Lower lobe of right lung (tissue), 2 donors: ENCODE measurements at regions not wholly inside any gene's neighbourhood (a gene's known extent, or its start where the extent isn't known, plus 50 kb on each side); places are given as distances from the start of the nearest gene placed in this dataset.

Experiments
- ATAC-seq, 2 donors: fragments of 200-7000 bp; cut with Tn5 transposase; one replicate each; pipeline ENCODE4 v1.9.1; 2020 to 2022; ENCODE audit warnings: mild to moderate bottlenecking in 2 of 2, moderate library complexity in 2 of 2
- DNase-seq: peaks from one replicate; pipeline ENCODE4 v3.0.0-alpha.2; 2020
- H3K27ac ChIP-seq: fragments of 200-600 bp; one replicate; pipeline ENCODE4 v1.8.0; 2022
- H3K27me3 ChIP-seq: fragments of 200-600 bp; one replicate; pipeline ENCODE4 v1.8.0; 2022; ENCODE audit warnings: low read depth
- H3K36me3 ChIP-seq: fragments of 200-600 bp; one replicate; pipeline ENCODE4 v1.8.0; 2022; ENCODE audit warnings: mild to moderate bottlenecking
- H3K4me1 ChIP-seq: fragments of 200-600 bp; one replicate; pipeline ENCODE4 v1.8.0; 2022
- H3K4me3 ChIP-seq: fragments of 200-600 bp; one replicate; pipeline ENCODE4 v1.8.0; 2022; ENCODE audit warnings: mild to moderate bottlenecking
- H3K9me3 ChIP-seq: fragments of 200-600 bp; one replicate; pipeline ENCODE4 v1.8.0; 2022
- intact Hi-C: fragments of 100-400 bp; cut with DNase I; formaldehyde crosslinking; loops from one replicate; pipeline ENCODE4 v1.11.0; 2022
- TF ChIP-seq, protein P1 (sequence below): fragments of 200-600 bp; IDR thresholded peaks from one replicate; pipeline ENCODE4 v1.8.0; 2022; ENCODE audit warnings: antibody characterized with exemption, mild to moderate bottlenecking
- donor health status: DM: no; HTN: yes; CAD: no; lungs with severe emphysema.

DNA sequence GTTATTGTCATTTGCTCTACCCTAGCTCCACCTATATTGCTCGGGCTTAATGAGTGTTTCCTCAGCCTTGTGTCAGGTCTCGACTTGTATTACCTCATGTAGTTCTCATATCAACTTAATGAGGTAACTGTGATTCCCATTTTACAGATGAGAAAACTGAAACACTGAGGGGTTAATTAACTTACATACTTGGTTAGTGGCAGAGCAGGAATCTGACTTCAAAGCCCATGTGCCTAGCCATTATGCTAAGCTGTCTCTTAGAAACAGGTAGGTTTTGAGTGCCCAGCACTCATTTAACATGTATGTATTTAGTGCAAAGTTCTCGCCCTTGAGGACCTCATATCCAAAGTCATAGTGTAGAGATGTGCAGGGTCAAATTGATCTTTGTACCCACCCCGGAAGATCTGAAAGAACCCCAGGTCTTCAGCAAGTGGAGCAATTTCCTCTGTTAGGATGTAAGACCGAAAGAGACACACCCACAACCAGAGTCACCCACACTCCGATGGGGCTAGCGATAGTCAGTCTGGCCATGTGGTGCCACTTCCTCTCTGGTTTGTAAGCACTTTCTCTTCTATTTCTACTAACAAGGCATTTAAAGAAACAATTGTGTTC, 121.0 kb upstream of the SLC39A10 start:
- DNase-seq = peak; percentile 76
- Histone ChIP-seq H3K27me3 (no peaks in the 10 kb centered on the region), H3K4me3 (no peak overlapping the region), H3K27ac (peak overlapping the region; percentile 5), H3K36me3 (no peaks in the 10 kb centered on the region), H3K9me3 (no peaks in the 10 kb centered on the region), H3K4me1 (peaks cover 39% of the 10 kb centered on the region)
- TF ChIP-seq, protein P1, sequence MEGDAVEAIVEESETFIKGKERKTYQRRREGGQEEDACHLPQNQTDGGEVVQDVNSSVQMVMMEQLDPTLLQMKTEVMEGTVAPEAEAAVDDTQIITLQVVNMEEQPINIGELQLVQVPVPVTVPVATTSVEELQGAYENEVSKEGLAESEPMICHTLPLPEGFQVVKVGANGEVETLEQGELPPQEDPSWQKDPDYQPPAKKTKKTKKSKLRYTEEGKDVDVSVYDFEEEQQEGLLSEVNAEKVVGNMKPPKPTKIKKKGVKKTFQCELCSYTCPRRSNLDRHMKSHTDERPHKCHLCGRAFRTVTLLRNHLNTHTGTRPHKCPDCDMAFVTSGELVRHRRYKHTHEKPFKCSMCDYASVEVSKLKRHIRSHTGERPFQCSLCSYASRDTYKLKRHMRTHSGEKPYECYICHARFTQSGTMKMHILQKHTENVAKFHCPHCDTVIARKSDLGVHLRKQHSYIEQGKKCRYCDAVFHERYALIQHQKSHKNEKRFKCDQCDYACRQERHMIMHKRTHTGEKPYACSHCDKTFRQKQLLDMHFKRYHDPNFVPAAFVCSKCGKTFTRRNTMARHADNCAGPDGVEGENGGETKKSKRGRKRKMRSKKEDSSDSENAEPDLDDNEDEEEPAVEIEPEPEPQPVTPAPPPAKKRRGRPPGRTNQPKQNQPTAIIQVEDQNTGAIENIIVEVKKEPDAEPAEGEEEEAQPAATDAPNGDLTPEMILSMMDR = no peak
- ATAC-seq = peak; percentile 77 to 86
- intact Hi-C loops = no loop called here

DNA sequence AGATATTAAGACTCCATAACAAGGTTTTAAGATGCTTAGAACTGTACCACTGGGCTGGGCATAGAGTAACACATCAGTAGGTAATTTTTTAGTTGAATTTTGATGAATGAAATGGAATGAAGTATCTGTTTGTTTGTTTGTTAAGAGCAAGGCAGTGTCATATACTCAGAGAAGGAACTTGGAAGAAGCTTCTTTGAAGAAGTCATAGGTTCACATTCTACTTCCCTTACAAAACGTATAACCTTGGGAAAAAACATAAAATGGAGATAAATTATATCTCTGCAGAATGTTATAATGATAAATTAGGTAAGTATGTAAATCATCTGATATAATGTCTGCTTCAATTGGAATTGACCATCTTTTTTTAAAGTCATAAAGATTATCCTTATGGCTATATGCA, 122.1 kb upstream of the SLC39A10 start:
- TF ChIP-seq, protein P1 = no peak
- Histone ChIP-seq H3K4me3 (no peak overlapping the region), H3K4me1 (peaks cover 39% of the 10 kb centered on the region), H3K27ac (no peak overlapping the region), H3K36me3 (no peaks in the 10 kb centered on the region), H3K27me3 (no peaks in the 10 kb centered on the region), H3K9me3 (no peaks in the 10 kb centered on the region)
- no peak for ATAC-seq
- intact Hi-C loops = no loop called here
- DNase-seq = no peak

DNA sequence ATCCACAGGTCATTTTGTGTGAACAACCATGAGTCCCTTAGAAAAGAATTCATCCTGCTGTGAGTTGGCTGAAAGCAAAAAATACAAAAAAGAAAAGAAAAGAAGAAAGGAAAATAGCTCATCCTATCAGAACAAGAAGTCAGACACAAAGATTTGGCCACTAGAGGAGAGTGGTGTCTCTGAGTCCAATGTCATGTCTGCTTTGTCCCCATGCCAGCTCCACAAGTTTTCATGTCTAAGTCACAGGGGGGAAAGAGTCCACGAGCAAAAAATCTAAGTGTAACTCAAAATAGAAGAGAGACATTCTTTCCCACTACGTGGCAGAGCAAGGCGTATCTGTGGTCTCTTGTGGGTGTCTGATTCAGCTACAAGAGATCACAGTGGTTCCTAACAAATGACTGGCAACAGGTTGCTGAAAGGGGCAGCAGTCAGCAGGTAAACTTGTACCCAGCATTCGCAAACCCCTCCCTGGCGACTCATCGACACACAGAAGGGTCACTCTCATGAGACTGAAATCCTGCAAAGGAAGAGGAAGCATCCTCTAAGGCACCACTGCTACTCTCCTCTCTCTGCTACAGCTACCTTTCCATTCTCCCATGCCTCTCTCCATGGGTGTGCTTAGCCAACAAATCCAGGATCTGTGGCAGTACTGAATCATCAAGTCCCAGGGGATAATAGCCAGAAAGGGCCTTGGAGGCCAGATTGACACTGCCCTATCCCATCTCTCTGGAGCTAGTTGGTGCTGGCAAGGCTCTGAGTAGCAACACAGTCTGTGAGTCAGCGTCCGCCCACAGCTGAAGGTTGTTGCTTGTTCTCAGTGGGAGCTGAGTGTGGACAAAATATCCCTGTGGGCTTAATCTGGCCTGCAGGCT, 123.0 kb upstream of the SLC39A10 start:
- Histone ChIP-seq H3K36me3 (no peaks in the 10 kb centered on the region), H3K4me3 (no peak overlapping the region), H3K27me3 (no peaks in the 10 kb centered on the region), H3K4me1 (peaks cover 39% of the 10 kb centered on the region), H3K27ac (peak overlapping the region; percentile 53), H3K9me3 (no peaks in the 10 kb centered on the region)
- intact Hi-C loops = no loop called here
- TF ChIP-seq, protein P1 = no peak
- DNase-seq (no peak), ATAC-seq (peak; percentile 74 to 76)

DNA sequence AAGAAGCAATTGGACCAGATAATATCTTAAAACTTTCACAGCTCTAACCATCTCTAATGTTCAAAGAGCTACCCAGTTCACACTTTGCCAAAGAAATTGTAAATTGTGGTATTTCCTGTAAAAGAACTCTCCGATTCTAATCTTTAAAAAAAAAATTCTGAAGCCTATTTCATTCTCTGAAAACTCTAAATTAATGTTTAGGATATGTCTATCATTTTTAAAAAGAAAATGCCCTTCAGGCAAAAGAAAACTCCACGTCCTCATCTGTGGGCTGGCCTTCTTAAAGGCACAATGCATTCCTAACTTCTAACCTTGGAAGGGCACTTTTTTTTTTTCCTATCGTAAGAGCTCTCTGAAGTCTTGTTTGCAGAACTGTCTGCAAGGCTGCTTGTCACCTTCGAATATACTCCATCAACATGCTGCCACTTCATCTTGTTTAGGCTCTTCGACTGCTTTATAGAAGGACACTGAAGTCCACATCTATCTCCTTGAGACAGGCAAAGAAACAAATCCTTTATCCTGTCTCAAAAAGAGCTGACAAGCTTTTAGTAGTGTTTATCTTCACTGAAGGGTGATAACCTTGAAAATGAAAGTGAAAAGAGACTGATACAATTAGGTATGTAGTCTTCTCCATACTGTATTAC, 124.3 kb upstream of the SLC39A10 start:
- ATAC-seq = peak; percentile 38 to 58
- intact Hi-C loops = no loop called here
- Histone ChIP-seq H3K4me1 (peaks cover 39% of the 10 kb centered on the region), H3K36me3 (no peaks in the 10 kb centered on the region), H3K4me3 (peak overlapping the region; percentile 18), H3K27ac (no peak overlapping the region), H3K9me3 (no peaks in the 10 kb centered on the region), H3K27me3 (no peaks in the 10 kb centered on the region)
- DNase-seq = no peak
- TF ChIP-seq, protein P1 = no peak

DNA sequence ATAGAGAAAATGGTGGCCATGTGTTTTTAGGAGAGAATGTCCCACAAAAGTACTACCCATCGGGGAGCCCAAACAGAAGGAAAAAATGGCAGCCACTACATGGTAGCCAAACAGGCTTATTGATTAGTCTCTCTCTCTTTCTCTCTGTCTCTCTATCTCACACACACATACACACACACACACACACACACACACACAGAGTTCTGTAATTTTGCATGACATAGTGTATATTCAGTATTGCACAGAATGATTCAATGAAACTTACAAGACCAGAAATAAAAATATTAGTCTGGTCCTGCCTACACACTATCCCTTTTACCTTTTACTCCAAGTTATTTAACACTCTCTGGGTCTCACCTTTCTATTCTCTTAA, 124.8 kb upstream of the SLC39A10 start:
- H3K4me1 ChIP-seq = peaks cover 38% of the 10 kb centered on the region
- H3K27ac ChIP-seq = no peak overlapping the region
- intact Hi-C loops = no loop called here
- H3K4me3 ChIP-seq = no peak overlapping the region
- TF ChIP-seq, protein P1 = no peak
- DNase-seq = no peak
- H3K9me3 ChIP-seq = no peaks in the 10 kb centered on the region
- no peaks in the 10 kb centered on the region for H3K27me3 ChIP-seq
- ATAC-seq = no peak
- no peaks in the 10 kb centered on the region for H3K36me3 ChIP-seq
